Neutrophil (primary cell): ENCODE measurements at regions not wholly inside any gene's neighbourhood (a gene's known extent, or its start where the extent isn't known, plus 50 kb on each side); places are given as distances from the start of the nearest gene placed in this dataset.

Source experiments
- H3K27ac ChIP-seq: fragments of 200-600 bp; sonication (generic); 2 replicates; pipeline ENCODE4 v1.5.1; 2016; ENCODE audit warnings: mild to moderate bottlenecking, moderate library complexity
- H3K27me3 ChIP-seq: fragments of 200-600 bp; sonication (generic); 2 replicates; pipeline ENCODE4 v1.6.0; 2016; ENCODE audit warnings: mild to moderate bottlenecking
- H3K36me3 ChIP-seq: fragments of 200-600 bp; sonication (generic); 2 replicates; pipeline ENCODE4 v1.5.1; 2017
- H3K4me1 ChIP-seq, 2 experiments: fragments of 200-600 bp in 1 of 2; sonication (generic) in 1 of 2; 1 replicate in 1 of 2; 2 replicates in 1 of 2; pipeline versions ENCODE4 v1.5.1 to v1.6.1; 2013 to 2016; ENCODE audit warnings: low read depth in 1 of 2, low read length in 1 of 2, mild to moderate bottlenecking in 1 of 2, moderate library complexity in 1 of 2; ENCODE audit not compliant: control insufficient read depth in 1 of 2, insufficient read depth in 1 of 2
- H3K4me3 ChIP-seq, 2 experiments: fragments of 200-600 bp in 1 of 2; sonication (generic) in 1 of 2; 1 replicate in 1 of 2; 2 replicates in 1 of 2; pipeline ENCODE4 v1.5.1; 2013 to 2016; ENCODE audit warnings: low read depth in 1 of 2, low read length in 1 of 2, mild to moderate bottlenecking in 1 of 2, moderate library complexity in 1 of 2
- H3K9me3 ChIP-seq: fragments of 200-600 bp; sonication (generic); 2 replicates; pipeline ENCODE4 v1.5.1; 2016
- TF ChIP-seq, protein P1 (sequence below): fragments of 200-600 bp; sonication (generic); IDR thresholded peaks from 2 replicates; pipeline ENCODE4 v1.5.1; 2016; ENCODE audit warnings: antibody characterized with exemption

DNA sequence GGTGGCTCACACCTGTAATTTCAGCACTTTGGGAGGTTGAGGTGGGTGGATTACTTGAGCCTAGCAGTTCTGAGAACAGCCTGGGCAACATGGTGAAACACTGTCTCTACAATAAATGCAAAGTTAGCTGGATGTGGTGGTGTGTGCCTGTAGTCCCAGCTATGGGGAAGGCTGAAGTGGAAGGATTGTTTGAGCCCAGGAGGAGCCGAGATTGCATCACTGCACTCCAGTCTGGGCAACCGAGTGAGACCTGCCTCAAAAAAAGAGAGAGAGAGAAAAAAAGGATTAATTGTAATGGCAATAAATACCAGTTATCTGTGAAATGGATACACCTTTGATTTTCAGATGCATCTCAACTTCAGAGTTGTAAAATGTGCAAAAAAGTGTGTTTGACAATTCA lies 58.8 kb downstream of the SPRY1 start:
- TF ChIP-seq, protein P1, sequence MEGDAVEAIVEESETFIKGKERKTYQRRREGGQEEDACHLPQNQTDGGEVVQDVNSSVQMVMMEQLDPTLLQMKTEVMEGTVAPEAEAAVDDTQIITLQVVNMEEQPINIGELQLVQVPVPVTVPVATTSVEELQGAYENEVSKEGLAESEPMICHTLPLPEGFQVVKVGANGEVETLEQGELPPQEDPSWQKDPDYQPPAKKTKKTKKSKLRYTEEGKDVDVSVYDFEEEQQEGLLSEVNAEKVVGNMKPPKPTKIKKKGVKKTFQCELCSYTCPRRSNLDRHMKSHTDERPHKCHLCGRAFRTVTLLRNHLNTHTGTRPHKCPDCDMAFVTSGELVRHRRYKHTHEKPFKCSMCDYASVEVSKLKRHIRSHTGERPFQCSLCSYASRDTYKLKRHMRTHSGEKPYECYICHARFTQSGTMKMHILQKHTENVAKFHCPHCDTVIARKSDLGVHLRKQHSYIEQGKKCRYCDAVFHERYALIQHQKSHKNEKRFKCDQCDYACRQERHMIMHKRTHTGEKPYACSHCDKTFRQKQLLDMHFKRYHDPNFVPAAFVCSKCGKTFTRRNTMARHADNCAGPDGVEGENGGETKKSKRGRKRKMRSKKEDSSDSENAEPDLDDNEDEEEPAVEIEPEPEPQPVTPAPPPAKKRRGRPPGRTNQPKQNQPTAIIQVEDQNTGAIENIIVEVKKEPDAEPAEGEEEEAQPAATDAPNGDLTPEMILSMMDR = no peak
- H3K4me1 ChIP-seq = peaks cover 0 to 5% of the 10 kb centered on the region in 2 experiments
- H3K27ac ChIP-seq = no peak overlapping the region
- no peaks in the 10 kb centered on the region for H3K36me3 ChIP-seq
- H3K9me3 ChIP-seq = no peaks in the 10 kb centered on the region
- no peaks in the 10 kb centered on the region for H3K27me3 ChIP-seq
- no peak overlapping the region for H3K4me3 ChIP-seq

DNA sequence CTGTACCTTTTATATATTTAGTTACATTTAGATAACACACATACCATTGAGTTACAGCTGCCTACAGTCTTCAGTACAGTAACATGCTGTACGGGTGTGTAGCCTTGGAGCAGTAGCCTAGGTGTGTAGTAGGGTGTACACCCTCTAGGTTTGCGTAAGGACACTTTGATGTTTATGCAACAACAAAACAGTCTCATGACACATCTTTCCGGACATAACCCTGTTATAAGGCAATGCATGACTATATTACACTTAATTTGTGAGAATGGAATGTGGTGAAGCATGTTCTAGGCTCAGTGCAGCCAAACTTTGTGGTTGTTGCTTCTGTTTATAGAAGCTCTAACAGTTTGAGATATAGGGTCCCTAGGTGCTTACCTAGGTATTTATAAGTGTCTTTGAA lies 65.4 kb downstream of the SPRY1 start:
- Histone ChIP-seq H3K27ac (no peak overlapping the region), H3K36me3 (no peaks in the 10 kb centered on the region)
- TF ChIP-seq, protein P1 = no peak

DNA sequence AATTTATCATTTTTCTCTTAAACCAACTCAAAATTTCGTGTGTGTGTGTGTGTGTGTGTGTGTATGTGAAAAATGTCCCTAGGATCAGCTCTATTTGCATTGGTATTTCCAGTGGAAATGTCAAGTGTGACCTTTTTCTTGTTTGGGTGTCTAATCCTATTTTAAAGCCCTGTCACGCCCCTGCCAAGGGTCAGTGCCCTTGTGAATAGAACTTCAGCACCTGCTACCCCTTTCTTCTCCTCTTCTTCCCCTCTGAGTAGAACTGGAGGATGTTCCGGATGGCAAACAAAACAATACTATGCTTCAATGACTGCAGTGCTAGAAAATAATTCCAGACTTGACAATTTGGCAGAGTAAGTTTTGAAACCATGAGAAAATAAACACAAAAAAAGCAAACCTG lies 67.3 kb downstream of the SPRY1 start:
- Histone ChIP-seq H3K4me1 (peaks cover 3 to 5% of the 10 kb centered on the region in 2 experiments), H3K4me3 (no peak overlapping the region), H3K27ac (no peak overlapping the region), H3K36me3 (no peaks in the 10 kb centered on the region), H3K9me3 (no peaks in the 10 kb centered on the region), H3K27me3 (no peaks in the 10 kb centered on the region)
- TF ChIP-seq, protein P1 = no peak

More for the DNA sequence above, 65.4 kb downstream of the SPRY1 start:
- Histone ChIP-seq H3K27me3 (no peaks in the 10 kb centered on the region), H3K4me3 (no peak overlapping the region), H3K9me3 (no peaks in the 10 kb centered on the region), H3K4me1 (peaks cover 3 to 5% of the 10 kb centered on the region in 2 experiments)

DNA sequence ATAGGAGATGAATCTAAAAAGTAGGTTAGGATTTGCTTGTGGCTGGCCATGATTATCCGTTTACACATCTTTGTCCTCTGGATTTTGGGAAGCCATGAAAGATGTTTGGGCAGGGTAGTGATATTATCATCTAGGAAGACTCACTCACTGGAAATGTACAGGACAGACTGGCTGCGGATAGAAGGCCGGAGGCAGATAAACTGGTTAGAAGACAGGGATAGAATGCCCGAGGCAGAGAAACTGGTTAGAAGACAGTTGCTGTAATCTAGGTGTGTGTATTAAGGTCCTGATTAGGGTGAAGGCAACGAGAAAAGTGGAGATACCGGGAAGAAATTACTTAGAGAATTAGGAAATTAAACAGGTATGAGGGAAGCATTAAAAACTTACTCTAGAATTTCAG lies 68.8 kb downstream of the SPRY1 start:
- Histone ChIP-seq H3K9me3 (no peaks in the 10 kb centered on the region), H3K27ac (no peak overlapping the region), H3K4me3 (no peak overlapping the region), H3K36me3 (no peaks in the 10 kb centered on the region), H3K27me3 (no peaks in the 10 kb centered on the region), H3K4me1 (peaks cover 0 to 3% of the 10 kb centered on the region in 2 experiments)
- TF ChIP-seq, protein P1 = no peak

DNA sequence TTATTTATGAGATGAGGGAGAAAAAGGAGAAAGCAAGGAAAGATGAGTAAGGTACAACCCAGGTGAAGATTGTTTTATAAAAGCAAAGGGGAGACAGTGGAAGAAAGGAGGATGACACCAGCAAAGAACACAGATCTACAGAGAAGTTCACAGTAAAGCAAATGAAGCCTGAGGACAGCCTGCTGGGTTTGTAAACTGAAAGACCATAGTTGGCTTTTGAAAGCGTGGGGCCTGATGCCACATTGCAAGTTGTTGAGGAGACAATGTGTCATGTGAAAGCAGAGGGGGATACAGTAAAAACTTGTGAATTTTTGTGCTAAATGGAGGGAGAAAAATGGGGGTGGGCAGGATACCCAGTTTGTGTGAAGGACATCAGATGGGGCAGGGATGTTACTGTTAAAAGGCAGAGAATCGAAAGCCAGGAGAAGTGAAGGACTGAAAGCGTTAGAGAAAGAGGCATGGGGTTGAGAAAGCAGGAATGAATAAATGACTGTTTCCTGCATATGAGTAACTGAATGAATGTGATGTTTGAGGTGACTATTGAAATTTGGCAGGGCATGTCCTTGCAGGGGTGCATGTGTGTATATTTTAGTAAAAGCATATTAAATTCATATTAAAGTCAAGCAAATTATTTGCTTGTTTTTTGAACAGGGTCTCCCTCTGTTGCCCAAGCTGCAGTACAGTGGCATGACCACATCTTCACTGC lies 69.6 kb downstream of the SPRY1 start:
- Histone ChIP-seq H3K27me3 (no peaks in the 10 kb centered on the region), H3K27ac (no peak overlapping the region), H3K9me3 (no peaks in the 10 kb centered on the region), H3K36me3 (no peaks in the 10 kb centered on the region), H3K4me1 (peaks cover 0 to 3% of the 10 kb centered on the region in 2 experiments), H3K4me3 (no peak overlapping the region)
- TF ChIP-seq, protein P1 = no peak
